GM21367 (cell line): ENCODE measurements at regions not wholly inside any gene's neighbourhood (a gene's known extent, or its start where the extent isn't known, plus 50 kb on each side); places are given as distances from the start of the nearest gene placed in this dataset.

Experiments
- ATAC-seq: cut with Tn5 transposase; IDR thresholded peaks from one replicate; pipeline ENCODE4 v1.9.1; 2021; ENCODE audit not compliant: unreplicated experiment

DNA sequence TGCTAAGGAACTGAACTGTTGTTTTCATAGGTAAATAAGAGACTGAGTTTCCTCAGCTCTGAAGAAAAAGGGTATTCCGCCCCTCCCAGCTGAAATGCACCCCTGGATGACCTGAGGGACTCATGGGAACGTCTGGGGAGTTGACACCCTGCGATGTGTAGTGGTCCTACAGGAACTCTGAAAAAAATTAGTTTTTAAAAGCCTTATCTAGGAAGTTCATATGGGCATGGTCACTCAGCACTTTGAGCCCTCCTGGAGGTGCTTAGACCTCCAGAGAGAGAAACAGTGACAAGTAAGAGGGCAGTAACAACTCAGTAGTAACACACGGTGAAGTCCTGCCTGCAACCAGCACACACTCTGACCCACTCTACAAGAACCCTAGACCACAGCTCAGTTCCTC lies 91.2 kb upstream of the CNOT2 start:
- ATAC-seq, result no peak

DNA sequence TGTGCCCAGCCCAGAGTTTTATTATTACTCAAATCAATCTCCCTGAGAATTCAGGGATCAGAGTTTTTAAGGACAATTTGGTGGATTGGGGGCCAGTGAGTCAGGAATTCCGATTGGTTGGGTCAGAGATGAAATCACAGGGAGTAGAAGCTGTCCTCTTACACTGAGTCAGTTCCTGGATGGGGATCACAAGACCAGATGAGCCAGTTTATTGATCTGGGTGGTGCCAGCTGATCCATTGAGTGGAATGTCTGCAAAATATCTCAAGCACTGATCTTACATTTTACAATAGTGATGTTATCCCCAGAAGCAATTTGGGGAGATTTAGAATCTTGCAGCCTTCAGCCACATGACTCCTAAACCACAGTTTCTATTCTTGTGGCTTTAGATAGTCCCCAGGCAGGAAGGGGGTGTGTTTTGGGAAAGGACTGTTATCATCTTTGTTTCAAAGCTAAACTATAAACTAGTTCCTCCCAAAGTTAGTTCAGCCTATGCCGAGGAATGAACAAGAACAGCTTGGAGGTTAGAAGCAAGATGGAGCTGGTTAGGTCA lies 89.1 kb upstream of the CNOT2 start:
- no peak for ATAC-seq

DNA sequence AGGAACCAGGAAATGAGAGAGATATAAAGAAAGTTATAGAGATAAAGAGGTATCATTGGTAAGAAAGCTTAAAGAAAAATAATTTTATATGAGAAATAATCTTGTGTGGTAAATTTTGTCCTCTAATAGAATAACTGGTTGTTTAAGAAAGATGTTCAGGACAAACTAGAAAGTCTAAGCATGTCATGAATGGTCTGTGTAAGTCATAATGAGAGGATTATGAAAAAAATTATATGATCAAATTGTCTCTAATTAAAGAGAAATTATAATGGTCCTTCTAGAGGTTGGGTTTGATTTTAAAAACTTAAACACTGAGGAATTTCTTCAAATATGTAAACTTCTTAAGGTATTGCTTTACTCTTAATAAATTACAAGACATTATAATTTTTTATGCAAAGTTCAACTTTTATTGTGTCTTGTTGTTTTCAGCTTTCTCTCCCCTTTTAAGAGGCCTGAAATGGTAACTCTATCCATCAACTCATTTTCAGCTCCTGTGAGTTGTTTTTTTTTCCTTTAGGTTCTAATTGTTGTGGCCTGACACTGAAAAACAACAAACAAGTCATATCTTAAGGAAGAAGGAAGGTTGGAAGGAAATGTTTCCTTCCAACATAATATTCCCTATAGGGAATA lies 88.2 kb upstream of the CNOT2 start:
- no peak for ATAC-seq

DNA sequence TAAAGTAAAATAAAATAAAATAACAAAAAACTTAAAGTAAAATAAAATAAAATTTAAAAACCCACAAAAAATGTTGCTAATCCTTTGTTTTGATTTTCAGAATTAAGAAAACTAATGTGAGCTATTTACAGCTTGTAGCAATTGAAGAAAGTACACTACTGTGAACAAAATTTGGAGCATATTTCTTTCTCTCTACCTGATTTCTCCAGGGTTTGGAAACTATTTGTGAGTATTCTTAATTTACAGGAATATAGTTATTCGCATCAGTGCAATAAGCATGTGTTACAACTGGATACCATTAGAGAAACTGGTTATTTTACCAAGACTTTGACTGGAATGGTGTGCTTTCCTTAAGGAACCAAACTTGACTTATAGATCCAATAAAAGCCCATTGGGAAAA lies 86.1 kb upstream of the CNOT2 start:
- ATAC-seq, result no peak

DNA sequence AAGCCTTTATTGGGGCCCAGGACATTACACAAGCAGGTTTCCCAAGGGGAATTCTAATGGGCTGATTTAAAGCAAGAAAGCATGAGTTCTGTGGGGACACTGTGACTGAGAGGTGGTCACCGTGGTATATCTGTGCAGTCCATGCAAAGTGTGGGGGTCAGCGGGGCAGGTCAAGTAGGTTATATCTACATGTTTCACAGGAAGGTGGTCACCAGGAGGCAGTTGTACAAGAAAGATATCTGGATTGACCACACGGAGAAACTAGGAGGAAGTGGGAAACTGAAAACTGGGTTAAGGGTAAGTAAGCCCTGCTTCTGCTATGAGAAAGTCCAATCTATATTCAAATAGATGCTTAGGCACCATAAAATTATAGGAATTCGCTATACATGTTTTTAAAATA lies 77.8 kb upstream of the CNOT2 start:
- no peak for ATAC-seq

DNA sequence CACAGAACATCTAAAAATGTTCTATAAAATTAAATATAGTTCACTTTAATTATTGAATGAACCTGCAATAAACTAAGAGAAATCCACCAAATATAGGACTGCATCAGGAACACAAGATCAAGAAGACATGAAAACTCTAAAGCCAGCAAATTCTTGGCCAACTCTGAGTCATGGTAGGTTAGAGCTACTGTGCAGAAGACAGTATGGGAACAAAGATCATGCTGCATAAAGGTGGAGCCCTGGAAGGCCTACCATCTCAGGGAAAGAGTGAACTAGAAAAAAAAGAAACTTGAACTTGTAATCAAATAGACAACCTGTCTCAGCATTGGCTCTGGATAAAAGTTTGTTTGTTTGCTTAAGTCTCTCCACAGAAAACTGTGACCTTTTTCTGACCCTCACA lies 66.9 kb upstream of the CNOT2 start:
- no peak for ATAC-seq

DNA sequence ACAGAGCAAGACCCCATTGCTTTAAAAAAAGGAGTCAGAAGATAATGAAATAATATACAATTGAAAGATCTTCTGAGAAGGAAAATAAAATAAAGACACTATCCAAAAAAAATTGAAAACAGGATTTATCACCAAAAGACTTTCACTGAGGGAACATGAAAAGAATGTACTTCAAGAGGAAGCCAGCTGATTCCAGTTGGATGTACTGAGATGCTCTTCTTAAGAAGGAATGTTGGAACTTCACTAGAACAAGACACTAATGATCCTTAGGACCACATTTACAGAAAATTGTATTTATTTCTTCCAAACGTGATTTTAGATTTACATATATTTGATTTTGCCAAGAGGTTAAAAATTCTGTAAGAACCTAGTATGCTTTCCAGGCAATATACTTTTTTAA lies 65.6 kb upstream of the CNOT2 start:
- ATAC-seq, result no peak

DNA sequence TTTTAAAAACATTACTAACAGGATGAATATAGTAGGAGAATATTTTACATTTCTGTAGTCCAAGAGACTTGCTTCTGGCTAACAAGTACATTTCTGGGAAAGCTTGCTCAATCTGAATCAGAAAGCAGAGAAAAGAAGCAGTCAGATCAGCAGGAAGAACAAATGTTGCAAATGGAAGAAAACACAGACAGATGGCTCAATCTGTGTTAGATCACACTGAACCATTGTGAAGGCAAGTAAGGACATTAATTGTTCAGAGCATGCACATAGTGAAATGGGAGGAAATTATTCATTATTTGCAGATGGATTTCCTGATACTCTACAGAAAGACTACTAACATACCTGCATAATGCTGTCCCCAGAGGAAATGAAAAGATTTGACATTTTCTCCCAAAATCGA lies 65.2 kb upstream of the CNOT2 start:
- no peak for ATAC-seq

DNA sequence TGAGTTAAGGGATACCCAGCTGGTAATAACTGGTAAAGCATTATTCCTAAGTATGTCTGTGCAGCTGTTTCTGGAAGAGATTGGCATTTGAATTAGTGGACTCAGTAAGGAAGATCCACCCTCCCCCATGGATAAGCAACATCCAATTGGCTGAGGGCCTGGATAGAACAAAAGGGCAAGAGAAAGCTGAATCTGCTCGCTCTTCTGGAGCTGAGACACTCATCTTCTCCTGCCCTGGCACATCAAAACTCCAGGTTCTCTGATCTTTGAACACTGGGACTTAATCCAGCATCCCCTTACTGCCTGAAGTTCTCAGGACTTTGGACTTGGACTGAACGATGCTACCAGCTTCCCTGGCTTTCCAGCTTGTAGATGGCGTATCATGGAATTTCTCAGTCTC lies 63.1 kb upstream of the CNOT2 start:
- no peak for ATAC-seq

DNA sequence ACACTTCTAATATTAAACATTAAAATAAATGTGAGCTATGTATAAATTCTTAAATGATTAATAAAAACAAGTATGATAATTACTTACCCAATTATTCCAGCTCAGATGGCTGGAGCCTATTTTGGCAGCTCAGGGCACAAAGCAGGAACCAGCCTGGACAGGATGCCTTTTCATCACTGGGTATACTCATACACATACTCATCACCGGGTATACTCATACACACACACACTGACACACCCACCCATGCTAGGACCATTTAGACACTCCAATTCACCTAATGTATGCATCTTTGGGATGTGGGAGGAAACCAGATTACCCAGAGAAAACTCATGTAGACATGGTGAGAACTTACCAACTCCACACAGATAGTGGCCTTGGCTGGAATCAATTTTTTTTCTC lies 57.9 kb upstream of the CNOT2 start:
- no peak for ATAC-seq

DNA sequence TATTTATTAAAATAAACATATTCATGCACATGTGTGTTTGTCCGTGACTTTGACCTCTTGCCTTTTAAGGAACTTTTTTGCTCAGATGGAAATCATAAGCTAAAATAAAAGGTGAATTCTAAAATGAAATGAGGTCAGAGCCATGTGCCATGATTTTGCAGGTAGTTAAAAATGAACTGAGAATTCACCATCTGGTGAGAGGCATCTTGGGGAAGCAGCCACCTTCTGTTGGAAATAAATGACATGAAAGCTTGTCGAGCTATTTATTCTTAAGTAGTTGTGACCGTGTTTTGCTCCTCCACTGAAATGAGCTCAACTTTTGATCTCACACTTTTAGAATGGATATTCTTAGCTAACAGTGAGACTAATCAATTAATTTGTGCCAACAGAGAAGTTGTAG lies 56.8 kb upstream of the CNOT2 start:
- no peak for ATAC-seq

DNA sequence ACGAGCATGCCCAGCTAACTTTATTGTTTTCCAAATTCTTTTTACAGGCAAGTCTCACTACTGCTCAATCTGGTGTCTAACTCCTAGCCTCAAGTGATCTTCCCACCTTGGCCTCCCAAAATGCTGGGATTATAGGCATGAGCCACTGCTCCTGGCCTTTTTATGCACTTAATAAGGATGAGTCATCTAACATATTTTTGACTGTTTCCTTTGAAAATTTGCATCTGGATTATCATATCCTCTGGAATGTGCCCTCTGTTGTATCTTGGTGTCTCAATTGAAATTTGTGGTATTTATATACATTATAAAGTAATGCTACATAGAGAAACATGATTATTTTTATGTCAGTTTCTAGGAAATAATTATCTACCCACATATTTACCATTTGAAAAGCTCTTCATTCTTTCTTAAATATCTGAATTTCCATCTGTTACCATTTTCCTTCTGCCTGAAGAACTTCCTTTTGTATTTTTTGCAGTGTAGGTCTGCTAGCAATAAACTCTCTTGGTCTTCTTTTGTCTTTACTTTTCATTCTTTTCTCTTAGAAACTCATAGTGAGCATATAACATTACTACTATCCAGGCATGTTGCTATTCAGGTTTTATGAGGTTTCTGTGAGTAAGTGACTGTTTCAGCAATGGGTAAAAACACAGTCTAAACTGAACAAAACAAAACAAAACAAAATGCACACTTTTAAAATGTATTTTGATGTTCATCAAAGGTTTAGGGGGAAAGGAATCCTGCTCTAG lies 52.8 kb upstream of the CNOT2 start:
- no peak for ATAC-seq
